Activated CD8-positive, alpha-beta memory T cell treated with anti-CD3 and anti-CD28 coated beads, Interleukin-2, amount 50 U/mL, for 24 hours (primary cell): ENCODE measurements at regions not wholly inside any gene's neighbourhood (a gene's known extent, or its start where the extent isn't known, plus 50 kb on each side); places are given as distances from the start of the nearest gene placed in this dataset.
"Not testable (repeated sequence)": the region's sequence is repeated elsewhere in the genome, so short reads cannot be mapped to it uniquely, and the experiment has no call there.

ENCODE experiments used
- DNase-seq: peaks from one replicate; pipeline ENCODE4 v3.0.0-alpha.2; 2020; ENCODE audit errors: extremely low read depth

DNA sequence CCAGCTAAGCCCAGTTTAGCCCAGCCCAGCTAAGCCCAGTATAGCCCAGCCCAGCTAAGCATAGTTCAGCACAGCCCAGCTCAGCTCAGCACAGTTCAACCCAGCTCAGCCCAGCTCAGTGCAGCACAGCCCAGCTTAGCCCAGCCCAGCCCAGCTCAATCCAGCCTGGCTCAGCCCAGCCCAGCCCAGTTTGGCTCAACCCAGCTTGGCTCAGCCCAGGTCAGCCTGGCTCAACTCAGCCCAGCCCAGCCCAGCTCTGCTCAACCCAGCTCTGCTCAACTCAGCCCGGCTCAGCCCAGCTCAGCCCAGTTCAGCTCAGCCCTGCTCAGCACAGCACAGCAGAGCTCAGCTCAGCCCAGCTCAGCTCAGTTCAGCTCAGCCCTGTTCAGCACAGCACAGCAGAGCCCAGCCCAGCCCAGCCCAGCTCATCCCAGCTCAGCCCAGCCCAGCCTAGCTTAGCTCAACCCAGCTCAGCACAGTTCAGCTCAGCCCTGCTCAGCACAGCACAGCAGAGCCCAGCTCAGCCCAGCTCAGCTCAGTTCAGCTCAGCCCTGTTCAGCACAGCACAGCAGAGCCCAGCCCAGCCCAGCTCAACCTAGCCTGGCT, 330.9 kb downstream of the TMEM121 start:
- DNase-seq: no peak

DNA sequence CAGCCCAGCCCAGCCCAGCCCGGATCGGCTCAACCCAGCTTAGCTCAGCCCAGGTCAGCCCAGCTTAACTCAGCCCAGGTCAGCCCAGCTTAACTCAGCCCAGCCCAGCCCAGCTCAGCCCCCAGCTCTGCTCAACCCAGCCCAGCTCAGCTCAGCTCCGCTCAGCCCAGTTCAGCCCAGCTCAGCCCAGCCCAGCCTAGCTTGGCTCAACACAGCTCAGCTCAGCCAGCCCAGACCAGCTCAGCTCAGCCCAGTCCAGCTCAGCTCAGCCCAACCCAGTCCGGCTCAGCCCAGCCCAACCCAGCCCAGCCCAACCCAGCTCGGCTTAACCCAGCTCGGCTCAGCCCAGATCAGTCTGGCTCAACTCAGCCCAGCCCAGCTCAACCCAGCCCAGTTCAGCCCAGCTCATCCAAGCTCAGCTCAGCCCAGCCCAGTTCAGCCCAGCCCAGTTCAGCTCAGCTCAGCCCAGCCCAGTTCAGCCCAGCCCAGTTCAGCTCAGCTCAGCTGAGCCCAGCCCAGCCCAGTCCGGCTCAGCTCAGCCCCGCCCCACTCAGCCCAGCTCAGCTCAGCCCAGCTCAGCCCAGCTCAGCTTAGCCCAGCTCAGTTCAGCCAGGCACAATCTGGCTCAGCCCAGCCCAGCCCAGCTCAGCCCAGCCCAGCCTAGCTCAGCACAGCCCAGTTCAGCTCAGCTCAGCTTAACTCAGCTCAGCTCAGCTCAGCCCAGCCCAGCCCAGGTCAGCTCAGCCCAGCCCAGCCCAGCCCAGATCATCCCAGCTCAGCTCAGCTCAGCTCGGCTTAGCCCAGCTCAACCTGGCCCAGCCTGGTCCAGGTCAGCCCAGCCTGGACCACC, 331.7 kb downstream of the TMEM121 start:
- no peak for DNase-seq

DNA sequence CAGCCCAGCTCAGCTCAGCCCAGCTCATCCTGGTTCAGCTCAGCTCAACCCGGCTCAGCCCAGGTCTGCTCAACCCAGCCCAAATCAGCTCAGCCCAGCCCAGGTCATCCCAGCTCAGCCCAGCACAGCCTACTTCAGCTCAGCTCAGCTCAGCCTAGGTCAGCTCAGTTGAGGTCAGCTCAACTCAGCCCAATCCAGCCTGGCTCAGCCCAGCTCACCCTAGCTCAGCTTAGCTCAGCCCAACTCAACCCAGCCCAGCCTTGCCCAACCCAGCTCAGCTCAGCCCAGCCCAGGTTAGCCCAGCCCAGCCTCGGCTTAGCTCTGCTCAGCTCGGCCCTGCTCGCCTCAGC, 332.3 kb downstream of the TMEM121 start:
- DNase-seq: no peak

DNA sequence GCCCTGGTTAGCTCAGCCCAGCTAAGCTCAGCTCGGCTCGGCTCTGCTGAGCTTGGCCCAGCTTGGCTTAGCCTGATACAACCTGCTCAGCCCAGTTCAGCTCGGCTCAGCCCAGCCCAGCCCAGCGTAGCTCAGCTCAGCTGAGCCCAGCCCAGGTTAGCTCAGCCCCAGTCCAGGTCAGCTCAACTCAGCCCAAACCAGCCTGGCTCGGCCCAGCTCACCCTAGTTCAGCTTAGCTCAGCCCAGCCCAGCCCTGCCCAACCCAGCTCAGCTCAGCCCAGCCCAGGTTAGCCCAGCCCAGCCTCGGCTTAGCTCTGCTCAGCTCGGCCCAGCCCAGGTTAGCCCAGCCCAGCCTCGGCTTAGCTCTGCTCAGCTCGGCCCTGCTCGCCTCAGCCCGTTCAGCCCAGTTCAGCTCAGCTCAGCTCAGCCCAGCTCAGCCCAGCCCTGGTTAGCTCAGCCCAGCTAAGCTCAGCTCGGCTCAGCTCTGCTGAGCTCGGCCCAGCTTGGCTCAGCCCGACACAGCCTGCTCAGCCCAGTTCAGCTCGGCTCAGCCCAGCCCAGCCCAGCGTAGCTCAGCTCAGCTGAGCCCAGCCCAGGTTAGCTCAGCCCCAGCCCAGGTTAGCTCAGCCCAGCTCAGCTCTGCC, 332.8 kb downstream of the TMEM121 start:
- DNase-seq: not testable (repeated sequence)

DNA sequence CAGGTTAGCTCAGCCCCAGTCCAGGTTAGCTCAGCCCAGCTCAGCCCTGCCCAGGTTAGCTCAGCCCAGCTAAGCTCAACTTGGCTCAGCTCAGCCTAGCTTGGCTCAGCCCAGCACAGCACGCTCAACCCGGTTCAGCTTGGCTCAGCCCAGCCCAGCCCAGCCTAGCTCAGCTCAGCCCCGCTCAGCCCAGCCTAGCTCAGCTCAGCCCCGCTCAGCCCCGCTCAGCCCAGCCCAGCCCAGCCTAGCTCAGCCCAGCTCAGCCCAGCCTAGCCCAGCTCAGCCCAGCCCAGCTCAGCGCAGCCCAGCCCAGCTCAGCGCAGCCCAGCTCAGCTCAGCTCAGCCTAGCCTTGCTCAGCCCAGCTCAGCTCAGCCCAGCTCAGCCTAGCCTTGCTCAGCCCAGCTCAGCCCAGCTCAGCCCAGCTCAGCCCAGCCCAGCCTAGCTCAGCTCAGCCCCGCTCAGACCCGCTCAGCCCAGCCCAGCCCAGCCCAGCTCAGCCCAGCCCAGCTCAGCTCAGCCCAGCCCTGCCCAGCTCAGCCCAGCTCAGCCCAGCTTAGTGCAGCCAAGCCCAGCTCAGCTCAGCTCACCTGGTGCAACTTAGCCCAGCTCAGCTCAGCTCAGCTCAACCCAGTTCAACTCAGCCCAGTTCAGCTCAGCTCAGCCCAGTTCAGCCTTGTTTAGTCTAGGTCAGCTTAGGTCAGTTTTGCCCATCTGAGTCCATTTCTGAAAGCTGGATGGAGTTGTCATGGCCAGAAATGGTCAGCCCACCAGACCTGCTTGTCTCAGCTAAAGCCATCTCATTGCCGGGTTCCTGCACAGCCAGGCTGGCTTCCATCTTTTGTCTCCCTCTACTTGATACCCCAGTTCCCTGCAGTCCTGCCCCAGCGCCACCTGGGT, 333.6 kb downstream of the TMEM121 start:
- no peak for DNase-seq

DNA sequence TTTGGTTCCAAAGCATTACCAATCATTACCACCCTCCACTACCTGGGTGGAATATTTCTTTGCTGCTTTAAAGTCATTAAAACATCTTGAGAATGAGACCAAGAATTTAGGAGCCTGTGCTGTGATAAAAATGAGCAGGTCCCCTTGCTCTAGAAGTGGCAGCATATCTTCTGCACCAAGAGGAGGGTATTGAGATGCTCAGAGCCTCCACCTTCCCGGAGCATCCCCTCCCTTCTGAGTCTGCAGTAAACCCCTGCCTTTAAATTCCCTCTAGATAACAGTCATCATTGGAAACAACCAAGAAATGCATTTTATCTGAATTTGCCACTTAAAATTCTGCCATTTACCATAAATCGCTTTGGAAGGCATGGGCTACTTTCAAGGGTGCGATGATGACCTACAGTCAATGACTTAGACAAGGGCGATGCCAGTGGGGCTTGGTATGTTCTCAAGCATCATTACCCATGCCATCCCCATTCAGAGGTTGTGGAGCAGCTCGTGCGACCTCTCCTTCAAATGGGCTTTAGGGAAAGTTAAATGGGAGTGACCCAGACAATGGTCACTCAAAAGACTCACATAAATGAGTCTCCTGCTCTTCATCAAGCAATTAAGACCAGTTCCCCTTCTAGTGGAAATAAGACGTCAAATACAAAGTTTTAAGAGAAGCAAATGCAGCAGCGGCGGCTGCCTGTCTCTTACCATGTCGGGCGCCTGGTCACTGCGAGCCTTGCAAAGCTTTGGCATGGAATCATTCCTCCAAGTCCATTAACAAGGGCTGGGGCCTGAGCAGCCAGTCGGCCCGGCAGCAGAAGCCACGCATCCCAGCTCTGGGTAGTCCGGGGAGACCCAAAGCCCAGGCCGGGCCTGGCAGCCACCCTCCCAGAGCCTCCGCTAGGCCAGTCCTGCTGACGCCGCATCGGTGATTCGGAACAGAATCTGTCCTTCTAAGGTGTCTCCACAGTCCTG, 334.5 kb downstream of the TMEM121 start:
- no peak for DNase-seq

DNA sequence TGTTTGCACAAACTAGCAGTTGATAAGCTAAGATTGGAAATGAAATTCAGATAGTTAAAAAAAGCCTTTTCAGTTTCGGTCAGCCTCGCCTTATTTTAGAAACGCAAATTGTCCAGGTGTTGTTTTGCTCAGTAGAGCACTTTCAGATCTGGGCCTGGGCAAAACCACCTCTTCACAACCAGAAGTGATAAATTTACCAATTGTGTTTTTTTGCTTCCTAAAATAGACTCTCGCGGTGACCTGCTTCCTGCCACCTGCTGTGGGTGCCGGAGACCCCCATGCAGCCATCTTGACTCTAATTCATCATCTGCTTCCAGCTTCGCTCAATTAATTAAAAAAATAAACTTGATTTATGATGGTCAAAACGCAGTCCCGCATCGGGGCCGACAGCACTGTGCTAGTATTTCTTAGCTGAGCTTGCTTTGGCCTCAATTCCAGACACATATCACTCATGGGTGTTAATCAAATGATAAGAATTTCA, 335.6 kb downstream of the TMEM121 start:
- no peak for DNase-seq

DNA sequence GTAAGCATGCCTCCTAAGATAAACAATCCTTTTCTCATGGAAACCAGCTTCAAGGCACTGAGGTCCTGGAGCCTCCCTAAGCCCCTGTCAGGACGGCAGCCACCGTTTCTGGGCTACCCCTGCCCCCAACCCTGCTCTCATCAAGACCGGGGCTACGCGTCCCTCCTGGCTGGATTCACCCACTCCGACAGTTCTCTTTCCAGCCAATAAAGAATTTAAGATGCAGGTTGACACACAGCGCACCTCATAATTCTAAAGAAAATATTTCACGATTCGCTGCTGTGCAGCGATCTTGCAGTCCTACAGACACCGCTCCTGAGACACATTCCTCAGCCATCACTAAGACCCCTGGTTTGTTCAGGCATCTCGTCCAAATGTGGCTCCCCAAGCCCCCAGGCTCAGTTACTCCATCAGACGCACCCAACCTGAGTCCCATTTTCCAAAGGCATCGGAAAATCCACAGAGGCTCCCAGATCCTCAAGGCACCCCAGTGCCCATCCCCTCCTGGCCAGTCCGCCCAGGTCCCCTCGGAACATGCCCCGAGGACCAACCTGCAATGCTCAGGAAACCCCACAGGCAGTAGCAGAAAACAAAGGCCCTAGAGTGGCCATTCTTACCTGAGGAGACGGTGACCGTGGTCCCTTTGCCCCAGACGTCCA, 336.3 kb downstream of the TMEM121 start:
- no peak for DNase-seq

DNA sequence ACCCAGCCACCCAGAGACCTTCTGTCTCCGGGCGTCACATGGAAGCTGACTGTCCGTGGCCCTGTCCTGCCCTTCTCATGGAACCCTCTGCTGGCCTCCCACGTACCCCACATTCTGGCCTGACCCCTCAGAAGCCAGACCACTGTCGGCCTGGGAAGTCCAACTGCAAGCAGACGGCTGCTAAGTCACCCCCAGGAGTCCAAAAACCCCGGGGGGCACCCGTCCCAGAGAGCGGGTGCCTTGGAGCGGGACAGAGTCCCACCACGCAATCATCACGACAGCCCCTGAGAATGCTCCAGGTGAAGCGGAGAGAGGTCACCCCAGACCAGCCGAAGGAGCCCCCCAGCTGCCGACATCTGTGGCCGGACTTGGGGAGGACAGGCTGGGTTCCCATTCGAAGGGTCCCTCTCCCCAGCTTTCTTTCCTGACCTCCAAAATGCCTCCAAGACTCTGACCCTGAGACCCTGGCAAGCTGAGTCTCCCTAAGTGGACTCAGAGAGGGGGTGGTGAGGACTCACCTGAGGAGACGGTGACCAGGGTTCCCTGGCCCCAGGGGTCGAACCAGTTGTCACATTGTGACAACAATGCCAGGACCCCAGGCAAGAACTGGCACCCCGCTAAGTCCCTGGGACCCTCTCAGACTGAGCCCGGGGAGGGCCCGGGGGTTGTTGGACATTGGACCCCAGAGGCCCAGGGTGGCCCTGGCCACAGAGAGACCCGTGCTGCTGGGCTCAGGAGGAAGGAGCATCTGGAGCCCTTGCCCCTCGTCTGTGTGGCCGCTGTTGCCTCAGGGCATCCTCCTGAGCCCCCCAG, 337.1 kb downstream of the TMEM121 start:
- DNase-seq: no peak

DNA sequence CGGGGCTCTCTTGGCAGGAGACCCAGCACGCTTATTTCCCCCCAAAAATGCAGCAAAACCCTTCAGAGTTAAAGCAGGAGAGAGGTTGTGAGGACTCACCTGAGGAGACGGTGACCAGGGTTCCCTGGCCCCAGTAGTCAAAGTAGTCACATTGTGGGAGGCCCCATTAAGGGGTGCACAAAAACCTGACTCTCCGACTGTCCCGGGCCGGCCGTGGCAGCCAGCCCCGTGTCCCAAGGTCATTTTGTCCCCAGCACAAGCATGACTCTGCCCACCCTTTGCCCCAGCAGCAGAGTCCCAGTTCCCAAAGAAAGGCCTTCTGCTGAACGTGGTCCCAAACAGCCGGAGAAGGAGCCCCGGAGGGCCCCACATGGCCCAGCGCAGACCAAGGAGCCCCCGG, 337.7 kb downstream of the TMEM121 start:
- no peak for DNase-seq

DNA sequence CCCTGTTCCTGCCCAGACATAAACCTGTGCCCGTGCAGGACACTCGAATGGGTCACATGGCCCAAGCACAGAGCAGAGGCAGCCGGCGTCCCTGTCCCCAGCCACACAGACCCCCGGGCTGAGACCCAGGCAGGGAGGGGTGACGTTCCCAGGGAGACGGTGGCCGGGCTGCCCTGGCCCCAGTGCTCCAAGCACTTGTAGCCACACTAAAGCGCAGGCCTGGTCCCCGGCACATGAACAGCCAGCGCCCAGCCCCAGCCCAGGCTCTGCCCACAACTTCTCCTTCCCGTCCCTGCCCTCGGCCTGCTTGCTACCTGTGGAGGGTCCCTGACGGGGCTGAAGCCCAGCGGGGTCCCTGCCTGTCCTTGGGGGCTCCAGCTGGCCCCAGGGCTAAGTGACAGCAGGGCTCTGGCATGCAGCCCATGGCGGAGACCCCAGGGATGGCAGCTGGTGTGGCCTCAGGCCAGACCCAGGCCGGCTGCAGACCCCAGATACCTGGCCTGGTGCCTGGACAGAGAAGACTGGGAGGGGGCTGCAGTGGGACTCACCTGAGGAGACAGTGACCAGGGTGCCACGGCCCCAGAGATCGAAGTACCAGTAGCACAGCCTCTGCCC, 338.4 kb downstream of the TMEM121 start:
- no peak for DNase-seq

DNA sequence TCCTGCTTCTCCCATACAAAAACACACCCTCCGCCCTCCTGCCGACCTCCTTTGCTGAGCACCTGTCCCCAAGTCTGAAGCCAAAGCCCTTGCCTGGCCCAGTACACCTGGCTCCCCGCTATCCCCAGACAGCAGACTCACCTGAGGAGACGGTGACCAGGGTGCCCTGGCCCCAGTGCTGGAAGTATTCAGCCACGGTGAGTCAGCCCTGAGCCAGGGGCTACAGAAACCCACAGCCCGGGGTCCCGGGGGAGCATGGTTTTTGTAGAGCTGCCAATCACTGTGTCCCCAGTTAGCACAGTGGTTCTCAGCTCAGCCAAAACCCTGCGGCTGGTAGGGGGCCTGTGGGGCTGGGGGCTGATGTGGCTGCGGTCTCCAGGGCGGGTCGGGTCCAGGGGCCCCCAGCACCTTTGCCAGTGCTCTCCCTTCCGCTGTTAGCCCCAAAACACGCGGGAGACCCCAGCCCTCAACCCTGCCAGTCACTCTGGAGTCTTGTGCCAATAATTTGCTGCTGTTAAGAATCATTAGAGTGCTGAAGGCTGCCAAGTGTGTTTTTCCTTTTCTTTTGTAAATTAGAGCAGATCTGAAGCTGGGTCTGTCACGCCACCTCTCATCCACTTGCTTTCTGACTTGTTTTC, 339.0 kb downstream of the TMEM121 start:
- DNase-seq: no peak

DNA sequence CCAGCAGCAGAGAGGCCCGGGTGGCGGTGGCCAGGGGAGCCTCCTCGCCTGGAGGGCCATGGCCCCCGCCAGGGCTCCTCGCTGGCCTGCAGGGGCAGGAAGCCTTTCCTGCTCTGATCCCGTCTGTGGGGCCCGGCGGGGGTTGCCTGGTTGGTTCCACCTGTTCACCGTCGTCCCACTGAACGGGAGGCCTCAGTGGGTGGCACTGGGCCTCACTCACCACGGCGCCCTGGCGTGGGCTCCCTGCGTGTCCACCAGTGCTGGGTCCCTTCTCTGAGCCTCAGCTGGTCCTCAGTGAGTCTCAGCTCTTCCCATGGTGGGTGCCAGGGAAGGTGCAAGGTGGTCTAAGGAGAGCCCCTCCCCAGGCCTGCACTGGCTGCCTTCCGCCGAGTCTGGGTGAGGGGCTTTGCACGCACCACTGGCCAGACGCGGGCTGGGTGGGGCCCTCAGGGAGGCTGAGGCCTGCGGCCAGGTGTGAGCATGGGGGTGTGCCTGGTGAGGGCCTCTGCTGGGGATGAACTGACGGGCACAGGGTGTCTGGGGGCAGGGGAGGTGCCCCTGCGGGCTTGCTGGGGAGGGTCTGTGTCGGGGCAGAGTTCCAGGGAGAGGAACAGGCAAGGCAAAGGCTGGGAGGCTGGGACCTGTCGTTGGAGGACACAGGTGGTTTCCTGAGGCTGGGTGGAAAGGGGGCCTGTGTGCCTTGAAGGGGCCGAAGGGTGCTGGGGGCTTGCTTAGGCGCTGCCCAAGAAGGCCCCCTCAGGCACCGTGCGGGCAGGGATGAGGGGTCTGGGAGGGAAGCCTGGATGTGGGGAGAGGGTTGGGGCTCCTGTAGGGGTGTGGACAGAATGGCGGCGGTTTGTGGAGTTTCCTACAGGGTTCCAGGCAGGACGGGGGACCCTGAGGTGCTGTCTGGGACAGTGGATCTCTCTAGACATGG, 339.8 kb downstream of the TMEM121 start:
- no peak for DNase-seq

DNA sequence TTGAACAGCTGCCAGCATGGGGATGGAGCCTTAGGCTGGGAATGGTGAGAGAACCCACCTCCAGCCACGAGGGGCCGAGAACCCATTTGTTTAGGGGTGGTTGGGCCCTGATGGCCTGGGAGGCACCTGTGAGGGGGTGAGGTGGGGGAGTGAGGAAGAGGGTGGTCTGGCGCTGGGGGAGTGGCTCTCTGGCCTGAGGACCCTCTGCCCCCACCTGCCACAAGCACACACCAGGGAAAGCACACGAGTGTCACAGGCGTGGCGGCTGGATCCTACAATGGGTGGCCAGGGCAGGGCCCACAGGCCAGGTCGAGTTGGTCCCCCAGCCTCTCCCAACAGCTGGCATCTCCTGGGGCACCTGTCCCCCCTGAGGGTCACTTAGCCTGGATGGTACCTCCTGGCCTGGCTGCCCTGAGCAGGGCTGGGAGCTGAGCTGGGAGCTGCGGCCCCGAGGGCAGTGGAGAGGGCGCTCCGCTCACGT, 340.5 kb downstream of the TMEM121 start:
- DNase-seq: no peak

DNA sequence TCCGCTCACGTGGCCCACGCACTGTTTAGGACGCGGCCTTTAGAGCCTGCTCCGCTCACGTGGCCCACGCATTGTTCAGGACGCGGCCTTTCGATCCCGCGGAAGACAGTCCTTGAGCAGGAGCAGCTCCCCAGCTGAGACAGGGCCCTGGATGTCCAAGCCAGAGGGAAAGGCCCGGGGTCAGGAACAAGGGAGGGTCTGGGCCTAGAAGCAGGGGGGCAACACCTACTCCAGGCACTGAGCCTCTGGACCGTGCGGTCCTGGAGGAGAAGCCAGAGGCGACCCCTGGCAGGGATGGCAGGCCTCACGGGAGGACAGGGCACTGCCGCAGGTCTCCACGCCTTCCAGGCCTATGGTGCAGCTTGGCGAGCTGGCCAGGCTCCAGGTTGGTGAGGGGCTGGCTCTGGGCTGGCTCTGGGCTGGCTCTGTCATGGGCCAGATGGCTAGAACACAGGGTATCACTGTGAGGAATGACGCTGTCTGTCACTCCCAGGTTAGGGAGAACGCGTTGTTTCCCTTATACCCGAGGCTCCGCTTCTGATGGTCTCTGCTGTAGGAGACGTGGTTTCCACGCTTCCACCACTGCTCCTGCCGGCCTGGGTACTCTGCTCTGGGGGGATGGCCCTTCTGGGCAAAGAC, 341.7 kb downstream of the TMEM121 start:
- DNase-seq: no peak

DNA sequence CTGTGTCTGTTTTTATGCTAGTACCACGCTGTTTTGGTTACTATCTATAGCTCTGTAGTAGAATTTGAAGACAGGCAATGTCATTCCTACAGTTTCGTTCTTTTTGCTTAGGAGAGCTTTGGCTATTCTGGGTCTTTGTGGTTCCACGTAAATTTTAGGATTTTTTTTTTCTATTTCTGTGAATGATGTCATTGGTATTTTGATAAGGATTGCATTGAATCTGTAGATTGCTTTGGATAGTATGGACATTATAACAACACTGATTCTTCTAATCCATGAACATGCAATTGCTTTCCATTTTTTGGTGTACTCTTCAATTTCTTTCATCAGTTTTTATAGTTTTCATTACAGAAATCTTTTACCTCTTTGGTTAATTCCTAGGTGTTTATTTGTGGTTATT, 345.2 kb downstream of the TMEM121 start:
- DNase-seq: no peak
